HG03378 (cell line): ENCODE measurements at regions not wholly inside any gene's neighbourhood (a gene's known extent, or its start where the extent isn't known, plus 50 kb on each side); places are given as distances from the start of the nearest gene placed in this dataset.

Experiments
- ATAC-seq: cut with Tn5 transposase; IDR thresholded peaks from one replicate; pipeline ENCODE4 v1.9.1; 2021; ENCODE audit warnings: mild to moderate bottlenecking, moderate library complexity; ENCODE audit not compliant: unreplicated experiment

- ATAC-seq, result no peak
Observed at GRCh38 chr11:95450547-95451123, 219.6 kb upstream of the SESN3 start.

DNA sequence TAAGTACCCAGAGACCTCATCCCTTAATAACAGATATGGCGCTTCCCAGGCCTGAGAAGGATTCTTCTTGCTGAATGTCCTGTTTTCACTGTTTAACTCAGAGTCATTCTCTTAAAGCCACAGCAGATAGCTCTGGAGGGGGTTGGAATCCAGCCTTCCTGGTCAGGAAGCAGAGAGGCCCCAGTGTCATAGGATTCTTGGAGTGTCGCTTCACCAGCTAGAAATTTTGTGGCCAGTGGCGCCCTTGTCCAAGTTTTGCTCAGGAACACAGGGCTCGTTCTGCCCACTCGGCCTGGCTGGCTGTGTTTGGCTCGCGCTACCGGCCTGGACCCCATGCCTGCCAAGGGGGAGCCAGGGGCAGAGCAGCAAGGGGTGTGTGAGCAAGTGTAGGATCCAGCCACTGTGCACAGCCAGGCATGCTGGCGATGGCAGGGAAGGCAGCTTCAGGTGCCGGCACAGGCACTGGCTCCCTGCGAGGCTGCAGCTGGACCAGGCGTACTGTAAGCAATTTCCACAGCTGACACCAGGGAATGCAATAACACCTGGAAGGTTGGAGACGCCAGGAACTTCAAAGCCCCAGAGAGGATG is 214.8 kb upstream of the SESN3 start:
- ATAC-seq, result no peak

DNA sequence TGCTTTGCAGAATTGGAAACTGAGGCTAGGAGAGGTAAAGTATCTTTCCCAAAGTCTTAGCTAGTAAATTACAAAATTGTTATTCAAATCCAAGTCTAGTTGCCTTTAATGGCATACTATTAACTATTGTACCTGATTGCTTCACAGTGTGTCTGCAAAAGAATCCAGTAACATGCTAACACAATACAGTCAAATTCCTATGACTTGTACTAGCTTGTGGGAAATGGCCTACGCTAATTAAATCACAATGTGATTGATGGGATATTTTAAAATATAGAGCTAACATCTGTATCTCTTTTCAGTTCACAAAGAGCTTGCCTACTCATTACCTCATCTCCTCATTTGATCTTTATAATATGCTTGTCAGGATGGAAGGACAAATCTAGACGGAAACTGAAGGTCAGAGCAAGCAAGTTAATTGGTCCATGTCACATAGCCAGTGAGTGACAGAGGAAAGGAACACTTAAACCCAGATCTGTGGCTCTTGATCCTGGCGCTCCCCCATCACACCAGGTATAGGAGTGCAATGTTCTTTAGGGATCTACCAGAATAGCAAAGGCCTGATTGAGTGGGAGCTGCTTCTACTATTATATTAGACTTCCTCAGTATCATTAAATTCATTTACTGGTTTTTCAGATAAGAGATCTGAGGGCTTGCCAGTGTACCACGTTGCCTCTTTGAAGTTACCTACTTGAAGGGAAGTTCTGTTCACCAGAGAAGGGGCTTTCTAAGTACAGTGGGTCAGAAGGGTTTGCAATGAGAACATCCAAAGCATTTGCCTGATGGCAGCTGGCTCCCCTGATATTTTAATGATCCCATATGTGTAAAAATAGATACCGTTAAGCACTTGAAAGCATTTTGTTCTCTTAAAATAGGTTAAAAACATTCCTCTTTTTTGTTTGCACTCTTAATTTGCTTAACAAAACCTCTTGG is 213.6 kb upstream of the SESN3 start:
- no peak for ATAC-seq

GRCh38 chr11:95443386-95443785 is 212.4 kb upstream of the SESN3 start:
- ATAC-seq, result no peak

- ATAC-seq, result no peak
Observed at GRCh38 chr11:95442531-95443050, 211.6 kb upstream of the SESN3 start.

DNA sequence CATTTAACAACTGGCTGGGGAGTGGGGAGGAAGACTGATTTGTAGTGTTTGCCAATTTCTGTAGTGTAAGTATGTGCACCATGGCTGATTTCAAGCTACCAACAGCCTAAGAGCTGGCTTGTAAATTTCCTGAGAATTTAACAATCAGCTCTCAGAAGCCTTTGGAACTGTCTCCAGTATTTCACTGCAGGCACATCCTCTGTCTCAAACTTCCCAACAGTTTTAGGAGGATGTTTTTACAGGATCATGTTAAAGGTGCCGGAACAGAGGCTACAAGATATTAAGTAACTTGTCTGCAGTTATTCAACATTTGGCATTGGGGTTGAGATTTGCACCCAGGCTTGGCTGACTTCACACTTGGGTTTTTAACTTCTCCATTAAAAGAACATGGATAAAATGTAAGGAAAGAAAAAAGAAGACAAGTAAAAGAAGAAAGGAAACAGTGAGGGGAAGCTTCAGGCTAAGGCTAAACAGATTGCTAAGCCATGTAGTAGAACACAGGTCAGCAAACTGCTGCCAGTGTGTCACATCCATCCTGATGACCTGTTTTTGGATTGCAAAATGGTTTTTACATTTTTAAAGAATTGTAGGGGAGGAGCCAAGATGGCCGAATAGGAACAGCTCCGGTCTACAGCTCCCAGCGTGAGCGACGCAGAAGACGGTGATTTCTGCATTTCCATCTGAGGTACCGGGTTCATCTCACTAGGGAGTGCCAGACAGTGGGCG is 204.8 kb upstream of the SESN3 start:
- no peak for ATAC-seq

GRCh38 chr11:95435192-95435591 is 204.2 kb upstream of the SESN3 start:
- no peak for ATAC-seq

GRCh38 chr11:95434489-95435057 is 203.6 kb upstream of the SESN3 start:
- ATAC-seq, result no peak

- no peak for ATAC-seq
Observed at GRCh38 chr11:95434009-95434408, 203.0 kb upstream of the SESN3 start.

DNA sequence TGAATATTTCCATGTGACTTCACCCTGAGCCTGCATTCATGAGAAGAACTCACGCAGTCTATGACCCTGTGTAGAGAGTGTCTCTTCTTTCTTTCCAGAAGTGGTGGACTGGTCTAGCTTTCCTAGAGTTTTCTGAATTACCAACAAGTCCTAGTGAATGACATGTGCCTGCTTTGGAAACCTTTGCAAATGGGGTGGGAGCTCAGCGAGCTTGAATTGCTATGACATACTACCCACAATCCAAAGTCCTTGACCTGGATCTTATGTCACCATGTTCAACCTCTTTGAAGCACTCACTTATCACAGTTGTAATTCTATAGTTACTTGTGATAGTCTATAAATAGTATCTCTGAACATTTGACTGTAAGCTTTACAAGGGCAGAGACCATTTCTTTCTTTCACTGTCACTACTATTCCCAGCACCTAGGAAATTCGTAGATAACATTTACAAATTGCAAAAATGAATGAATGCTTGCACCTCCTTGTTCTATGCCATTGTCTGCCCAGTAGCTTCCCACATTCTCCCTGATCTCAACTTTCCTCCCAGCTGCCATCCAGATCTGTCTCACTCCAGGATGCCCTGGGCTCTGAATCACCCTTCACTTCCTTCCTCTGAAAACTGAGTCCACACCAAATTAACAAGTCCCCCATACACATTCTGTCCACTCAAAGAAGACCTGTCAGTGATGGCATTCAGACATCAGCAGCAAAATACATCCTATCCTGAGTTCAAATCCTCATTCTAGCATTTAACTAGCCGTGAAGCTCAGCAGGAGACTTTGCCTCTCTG is 201.9 kb upstream of the SESN3 start:
- no peak for ATAC-seq

GRCh38 chr11:95429376-95429907 is 198.4 kb upstream of the SESN3 start:
- ATAC-seq, result no peak

DNA sequence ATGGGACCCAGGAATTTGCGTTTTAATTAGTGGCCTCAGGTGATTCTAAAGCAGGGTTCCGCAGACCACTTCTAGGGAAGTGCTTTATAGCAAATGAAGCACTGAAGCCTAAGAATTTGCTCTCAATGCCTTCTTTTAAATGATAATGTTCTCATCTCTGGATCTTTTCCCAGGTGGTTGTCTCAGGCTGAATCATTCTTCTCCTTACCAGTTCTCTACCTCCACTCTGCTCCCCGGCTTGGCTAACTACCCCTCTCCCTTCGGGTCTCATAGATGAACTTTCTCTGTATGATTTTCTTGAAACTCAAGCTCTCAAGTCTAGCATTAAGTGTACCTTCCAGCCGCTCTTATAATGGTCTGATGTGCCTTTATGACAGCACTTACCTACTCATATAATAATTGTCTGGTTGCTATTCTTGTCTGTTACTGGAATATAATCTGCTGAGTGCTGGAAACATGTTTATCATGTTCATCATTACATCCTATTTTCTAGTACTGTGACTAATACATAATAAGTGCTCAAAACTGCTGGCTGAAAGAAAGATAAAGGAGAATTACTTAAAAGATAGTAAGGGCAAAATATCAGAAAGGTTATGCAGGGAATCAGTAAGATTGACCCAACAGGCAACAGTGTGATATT is 195.9 kb upstream of the SESN3 start:
- no peak for ATAC-seq

GRCh38 chr11:95419915-95420314 is 188.9 kb upstream of the SESN3 start:
- ATAC-seq, result no peak

- ATAC-seq, result no peak
Observed at GRCh38 chr11:95418916-95419315, 187.9 kb upstream of the SESN3 start.

DNA sequence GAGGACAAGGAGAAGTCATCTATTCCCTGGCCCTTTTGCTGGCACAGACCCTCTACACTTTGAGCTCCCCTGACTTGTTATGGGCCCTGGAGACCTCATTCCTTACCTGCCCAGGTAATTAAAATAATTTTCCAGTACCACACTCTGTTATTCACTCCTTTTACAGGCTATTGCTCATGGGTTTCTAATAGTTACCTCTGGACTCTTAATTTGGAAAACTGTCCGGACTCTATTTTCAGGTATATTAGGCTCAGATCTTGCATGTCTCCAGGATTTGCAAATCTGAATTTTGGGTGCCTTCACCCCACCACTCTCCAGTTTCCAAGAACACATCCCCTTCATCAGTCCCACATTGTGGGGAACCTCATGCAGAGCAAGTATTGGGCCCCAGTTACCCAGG is 186.8 kb upstream of the SESN3 start:
- no peak for ATAC-seq

DNA sequence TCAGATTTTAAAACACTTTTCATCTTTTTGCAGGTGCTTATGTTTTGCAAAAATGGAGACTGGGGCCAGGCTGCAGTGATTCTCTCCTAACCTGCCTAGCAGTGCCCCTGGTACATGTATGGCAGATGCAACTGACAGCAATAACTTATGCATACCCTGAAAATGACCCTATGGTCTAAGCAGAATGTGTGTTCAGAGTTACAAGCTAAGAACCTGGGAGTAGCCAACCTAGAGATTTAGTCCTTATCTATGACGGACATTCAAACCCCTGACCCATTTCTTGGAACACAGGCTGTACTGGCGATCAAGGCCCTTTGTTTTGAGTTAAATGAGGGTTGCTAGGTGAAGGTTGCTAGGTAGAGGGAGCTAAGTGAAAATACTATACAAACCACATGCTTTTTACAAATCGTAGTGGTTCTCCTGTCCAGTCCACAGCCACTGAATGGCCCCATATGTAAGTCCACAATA is 184.9 kb upstream of the SESN3 start:
- ATAC-seq, result no peak

DNA sequence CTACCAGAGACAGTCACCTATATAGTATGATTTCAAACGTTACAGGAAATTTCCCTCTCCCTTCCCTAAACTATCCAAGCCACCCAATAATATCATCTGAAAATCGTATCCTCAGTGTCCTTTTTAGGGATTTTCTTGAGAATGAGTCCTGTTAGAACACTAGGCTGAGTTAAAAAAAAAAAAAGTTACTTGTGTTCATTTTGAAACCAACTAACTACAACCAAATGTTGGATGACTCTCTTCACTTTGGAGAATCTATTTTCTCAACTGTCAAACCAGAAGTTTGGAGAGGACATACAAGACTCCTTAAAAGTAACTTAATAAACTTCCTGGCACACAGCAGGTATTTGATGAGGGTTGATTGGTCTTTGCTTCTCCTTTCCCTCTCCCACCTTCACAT is 183.2 kb upstream of the SESN3 start:
- no peak for ATAC-seq

- ATAC-seq, result no peak
Observed at GRCh38 chr11:95413761-95414160, 182.8 kb upstream of the SESN3 start.

DNA sequence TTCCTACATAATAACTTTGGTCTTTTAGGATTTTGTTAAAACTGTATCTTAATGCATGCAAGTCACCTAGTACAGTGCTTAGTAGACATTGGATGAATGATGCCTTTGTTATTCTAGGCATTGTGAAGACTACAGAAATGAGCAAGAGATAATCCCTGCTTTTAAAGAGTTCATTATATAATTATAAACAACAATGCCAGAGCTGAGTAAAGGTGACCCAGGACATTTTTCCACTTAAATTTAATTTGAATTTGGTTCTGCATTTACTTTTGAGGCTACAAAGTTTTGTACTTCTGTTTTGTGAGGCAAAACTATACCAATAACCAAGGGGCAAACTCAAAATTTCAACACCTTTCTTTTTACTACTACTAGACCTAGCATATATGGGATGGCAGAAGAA is 182.0 kb upstream of the SESN3 start:
- ATAC-seq, result no peak
